Esophagus (tissue), 2 donors: ENCODE measurements at regions not wholly inside any gene's neighbourhood (a gene's known extent, or its start where the extent isn't known, plus 50 kb on each side); places are given as distances from the start of the nearest gene placed in this dataset.

Experiments used
- H3K27ac ChIP-seq, 2 donors: one replicate each; pipeline ENCODE4 v1.5.1; 2013; ENCODE audit warnings: low read depth in 2 of 2, mild to moderate bottlenecking in 2 of 2, inconsistent platforms in 1 of 2, low read length in 1 of 2, moderate library complexity in 1 of 2
- H3K27me3 ChIP-seq, 2 donors: one replicate each; pipeline ENCODE4 v1.6.1; 2013; ENCODE audit warnings: low read length in 2 of 2, control low read depth in 1 of 2, mild to moderate bottlenecking in 1 of 2; ENCODE audit not compliant: insufficient read depth in 2 of 2, control insufficient read depth in 1 of 2
- H3K36me3 ChIP-seq, 2 donors: one replicate each; pipeline ENCODE4 v1.6.1; 2013; ENCODE audit warnings: low read length in 1 of 2; ENCODE audit not compliant: control insufficient read depth in 2 of 2, insufficient read depth in 2 of 2
- H3K4me1 ChIP-seq, 2 donors: one replicate each; pipeline ENCODE4 v1.6.1; 2013; ENCODE audit warnings: low read length in 1 of 2; ENCODE audit not compliant: control insufficient read depth in 2 of 2, insufficient read depth in 2 of 2
- H3K4me3 ChIP-seq, 2 donors: one replicate each; pipeline ENCODE4 v1.5.1; 2013; ENCODE audit warnings: low read length in 2 of 2, mild to moderate bottlenecking in 2 of 2, low read depth in 1 of 2, moderate library complexity in 1 of 2
- H3K9me3 ChIP-seq, 2 donors: one replicate each; pipeline ENCODE4 v1.6.1; 2013; ENCODE audit warnings: mild to moderate bottlenecking in 2 of 2, low read depth in 1 of 2, low read length in 1 of 2, moderate library complexity in 1 of 2; ENCODE audit not compliant: control insufficient read depth in 2 of 2, insufficient read depth in 1 of 2
- WGBS, 2 donors: extraction: QIAGEN DNeasy Blood & Tissue Kit; methylation state at CpG; one replicate each; pipeline ENCODE4 v1.1.7; 2013; 5-methylcytosine and 5-hydroxymethylcytosine counted together
- donor health status: healthy with polysubstance abuse.
- donor health status: Bipolar disorder and iron deficiency.

GRCh38 chr6:21836277-21836676 lies 242.7 kb downstream of the SOX4 start:
- Histone ChIP-seq H3K9me3 (no peaks in the 10 kb centered on the region), H3K36me3 (no peaks in the 10 kb centered on the region), H3K27ac (no peak overlapping the region), H3K4me1 (no peaks in the 10 kb centered on the region), H3K4me3 (no peak overlapping the region), H3K27me3 (no peaks in the 10 kb centered on the region)
- WGBS, 2 donors: 74 to 78% methylated on average over 7 of the region's 7 CpGs

- Histone ChIP-seq H3K4me1 (no peaks in the 10 kb centered on the region), H3K9me3 (no peaks in the 10 kb centered on the region), H3K27me3 (no peaks in the 10 kb centered on the region), H3K27ac (no peak overlapping the region), H3K36me3 (no peaks in the 10 kb centered on the region), H3K4me3 (no peak overlapping the region)
- WGBS, 2 donors: 75 to 80% methylated on average over 6 of the region's 6 CpGs
Observed at GRCh38 chr6:21836772-21837425, 243.3 kb downstream of the SOX4 start.

GRCh38 chr6:21840428-21840827 lies 246.9 kb downstream of the SOX4 start:
- Histone ChIP-seq H3K4me3 (no peak overlapping the region), H3K27ac (no peak overlapping the region), H3K4me1 (no peaks in the 10 kb centered on the region), H3K27me3 (no peaks in the 10 kb centered on the region), H3K36me3 (no peaks in the 10 kb centered on the region), H3K9me3 (no peaks in the 10 kb centered on the region)
- 56 to 61% methylated on average over 2 of the region's 2 CpGs for WGBS, 2 donors

GRCh38 chr6:21842875-21843645 lies 249.5 kb downstream of the SOX4 start:
- no peak overlapping the region for H3K27ac ChIP-seq
- H3K4me1 ChIP-seq: no peaks in the 10 kb centered on the region
- 53 to 65% methylated on average over 1 of the region's 1 CpG for WGBS, 2 donors
- no peak overlapping the region for H3K4me3 ChIP-seq
- H3K36me3 ChIP-seq: no peaks in the 10 kb centered on the region
- no peaks in the 10 kb centered on the region for H3K9me3 ChIP-seq
- no peaks in the 10 kb centered on the region for H3K27me3 ChIP-seq

- H3K4me3 ChIP-seq: no peak overlapping the region
- 85 to 89% methylated on average over 10 of the region's 10 CpGs for WGBS, 2 donors
- no peaks in the 10 kb centered on the region for H3K36me3 ChIP-seq
- H3K27me3 ChIP-seq: no peaks in the 10 kb centered on the region
- H3K27ac ChIP-seq: no peak overlapping the region
- no peaks in the 10 kb centered on the region for H3K9me3 ChIP-seq
- H3K4me1 ChIP-seq: no peaks in the 10 kb centered on the region
Observed at GRCh38 chr6:21844120-21844917, 250.8 kb downstream of the SOX4 start.

GRCh38 chr6:21845018-21845417 lies 251.5 kb downstream of the SOX4 start:
- no peaks in the 10 kb centered on the region for H3K9me3 ChIP-seq
- no peak overlapping the region for H3K4me3 ChIP-seq
- H3K27me3 ChIP-seq: no peaks in the 10 kb centered on the region
- no peaks in the 10 kb centered on the region for H3K36me3 ChIP-seq
- 68 to 71% methylated on average over 3 of the region's 3 CpGs for WGBS, 2 donors
- H3K27ac ChIP-seq: no peak overlapping the region
- no peaks in the 10 kb centered on the region for H3K4me1 ChIP-seq

- Histone ChIP-seq H3K36me3 (no peaks in the 10 kb centered on the region), H3K9me3 (no peaks in the 10 kb centered on the region), H3K27ac (no peak overlapping the region), H3K27me3 (no peaks in the 10 kb centered on the region), H3K4me1 (no peaks in the 10 kb centered on the region), H3K4me3 (no peak overlapping the region)
- WGBS, 2 donors: 79 to 81% methylated on average over 6 of the region's 6 CpGs
Observed at GRCh38 chr6:21845439-21846140, 252.0 kb downstream of the SOX4 start.

- Histone ChIP-seq H3K4me1 (no peaks in the 10 kb centered on the region), H3K27me3 (no peaks in the 10 kb centered on the region), H3K36me3 (no peaks in the 10 kb centered on the region), H3K9me3 (no peaks in the 10 kb centered on the region), H3K27ac (no peak overlapping the region), H3K4me3 (no peak overlapping the region)
- 53 to 61% methylated on average over 12 of the region's 12 CpGs for WGBS, 2 donors
Observed at GRCh38 chr6:21846541-21847451, 253.2 kb downstream of the SOX4 start.
